ENCODE measurements at regions not wholly inside any gene's neighbourhood (a gene's known extent, or its start where the extent isn't known, plus 50 kb on each side); places are given as distances from the start of the nearest gene placed in this dataset.

- Histone ChIP-seq H2BK120ac (ENCODE audit: low read depth, low read length) (no peak overlapping the region), H2BK5ac (ENCODE audit: low read depth, low read length, poor library complexity, severe bottlenecking) (no peak overlapping the region), H3K4ac (ENCODE audit: low read depth, low read length) (no peak overlapping the region), H2AK9ac (replicated peaks; ENCODE audit: low read depth, low read length, poor library complexity) (no peak overlapping the region), H3K4me2 (ENCODE audit: low read depth, low read length) (no peak overlapping the region), H4K5ac (ENCODE audit: low read depth, low read length) (no peak overlapping the region), H3K4me1 (ENCODE audit: control insufficient read depth, insufficient read depth, low read length) (no peaks in the 10 kb centered on the region), H3K36me3 (ENCODE audit: control insufficient read depth, insufficient read depth, low read length) (no peaks in the 10 kb centered on the region), H2AK5ac (ENCODE audit: low read depth, low read length) (no peak overlapping the region), H4K91ac (ENCODE audit: insufficient read depth, low read depth, low read length) (no peak overlapping the region), H3K9me1 (ENCODE audit: insufficient read depth, low read length) (no peaks in the 10 kb centered on the region), H3K27ac (ENCODE audit: insufficient read depth, low read length) (no peak overlapping the region), H3K56ac (ENCODE audit: extremely low read depth, insufficient read depth, low read length) (no peak overlapping the region), H4K8ac (ENCODE audit: low read depth in 2 of 2, low read length in 2 of 2) (no peak overlapping the region), H4K20me1 (ENCODE audit: insufficient read depth, low read length) (no peaks in the 10 kb centered on the region), H3K14ac (replicated peaks; ENCODE audit: low read depth, low read length) (no peak overlapping the region), H3K9me3 (ENCODE audit: control insufficient read depth, insufficient read depth, low read length) (peaks cover 3% of the 10 kb centered on the region; the same call in 1 of the 2 replicates), H3K23ac (ENCODE audit: low read depth, low read length) (no peak overlapping the region), H3K18ac (ENCODE audit: low read depth, low read length) (no peak overlapping the region), H3K9ac (ENCODE audit: low read depth, low read length) (no peak overlapping the region), H3K79me1 (ENCODE audit: low read depth in 1 of 2, low read length in 2 of 2) (no peaks in the 10 kb centered on the region), H2BK15ac (ENCODE audit: low read depth, low read length) (no peak overlapping the region), H3K27me3 (ENCODE audit: control insufficient read depth, insufficient read depth, low read length) (no peaks in the 10 kb centered on the region), H2BK20ac (ENCODE audit: low read depth, low read length) (no peak overlapping the region), H2AFZ (replicated peaks; ENCODE audit: low read length, poor library complexity) (no peak overlapping the region), H3K4me3 (ENCODE audit: insufficient read depth, low read depth, low read length) (no peak overlapping the region)
- DNase-seq (no peak), ATAC-seq (ENCODE audit: low read depth) (no peak)
- intact Hi-C loops (cut with micrococcal nuclease) (no loop called here), dilution Hi-C loops (cut with HindIII; ENCODE audit: low sequenced_read_pairs, unreplicated experiment) (no loop called here), in situ Hi-C loops (cut with MboI; ENCODE audit: low sequenced_read_pairs) (no loop called here)
- 40% methylated on average over 3 of the region's 9 CpGs; no CpG with 5 or more reads in 1 of the 2 experiments for WGBS, 2 experiments (ENCODE audit: extremely low coverage in 2 of 2, insufficient read length in 1 of 2)
- POLR2A ChIA-PET (ENCODE audit: unreplicated experiment), result no interaction called here
- CTCF ChIA-PET, result no interaction called here
- BruUV-seq (replicated peaks), result no TSS peak
- TF ChIP-seq MXI1 (IDR thresholded peaks at IDR 0.05; ENCODE audit: borderline replicate concordance, low read depth, low read length) (no peak), RFX5 (IDR thresholded peaks at IDR 0.05; ENCODE audit: low read depth, low read length) (no peak)
These were observed 57.3 kb upstream of the NRG3 start for GRCh38 chr10:81817596-81818170.

Data from IMR-90 (cell line).